HCT116 (cell line): ENCODE measurements at regions not wholly inside any gene's neighbourhood (a gene's known extent, or its start where the extent isn't known, plus 50 kb on each side); places are given as distances from the start of the nearest gene placed in this dataset.

Experiments used
- CTCF ChIP-seq, 3 experiments: fragments of 200-600 bp in 1 of 3; sonication (generic) in 1 of 3; IDR thresholded peaks in 2 of 3; conservative IDR thresholded peaks in 1 of 3; 2 replicates each; pipeline ENCODE4 v1.5.1; 2012 to 2017; ENCODE audit warnings: low read depth in 2 of 3, low read length in 2 of 3, antibody characterized with exemption in 1 of 3, borderline replicate concordance in 1 of 3, control low read depth in 1 of 3, mild to moderate bottlenecking in 1 of 3, mixed read lengths in 1 of 3, mixed run types in 1 of 3, moderate library complexity in 1 of 3; ENCODE audit not compliant: insufficient read depth in 1 of 3
- ZFX ChIP-seq: fragments of 450-650 bp; IDR thresholded peaks from 2 replicates; pipeline ENCODE4 v1.6.1; 2017

- TF ChIP-seq CTCF (IDR thresholded peaks at IDR 0.05 in 2 of 3, conservative IDR thresholded peaks at IDR 0.05 in 1 of 3; ENCODE audit: borderline replicate concordance in 1 of 3, insufficient read depth in 1 of 3, low read depth in 2 of 3, low read length in 2 of 3) (no peak), ZFX (no peak)
Measured at GRCh38 chr14:28077021-28077420, 689.6 kb upstream of the FOXG1 start.
